GM18511 (cell line): ENCODE measurements at regions not wholly inside any gene's neighbourhood (a gene's known extent, or its start where the extent isn't known, plus 50 kb on each side); places are given as distances from the start of the nearest gene placed in this dataset.
A peak's percentile ranks its signal among the peaks of the same experiment; 100 is the strongest.

Experiments used
- ATAC-seq: cut with Tn5 transposase; IDR thresholded peaks from one replicate; pipeline ENCODE4 v1.9.1; 2021; ENCODE audit warnings: mild to moderate bottlenecking, moderate library complexity; ENCODE audit not compliant: unreplicated experiment

DNA sequence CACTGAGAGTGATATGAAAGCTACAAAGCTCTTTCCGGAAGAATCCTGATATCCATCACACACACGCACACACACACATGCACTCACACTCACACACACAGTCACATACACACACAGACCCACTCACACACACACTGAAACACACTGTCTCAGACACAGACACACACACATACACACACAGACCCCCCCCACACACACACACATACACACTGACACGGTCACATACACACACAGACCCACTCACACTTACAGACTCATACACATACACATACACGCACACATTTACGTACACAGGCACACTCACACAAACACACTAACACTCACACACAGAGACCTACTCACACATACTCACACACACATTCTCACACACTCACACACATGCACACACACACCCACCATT is 58.6 kb downstream of the LIG4 start:
- ATAC-seq = no peak

DNA sequence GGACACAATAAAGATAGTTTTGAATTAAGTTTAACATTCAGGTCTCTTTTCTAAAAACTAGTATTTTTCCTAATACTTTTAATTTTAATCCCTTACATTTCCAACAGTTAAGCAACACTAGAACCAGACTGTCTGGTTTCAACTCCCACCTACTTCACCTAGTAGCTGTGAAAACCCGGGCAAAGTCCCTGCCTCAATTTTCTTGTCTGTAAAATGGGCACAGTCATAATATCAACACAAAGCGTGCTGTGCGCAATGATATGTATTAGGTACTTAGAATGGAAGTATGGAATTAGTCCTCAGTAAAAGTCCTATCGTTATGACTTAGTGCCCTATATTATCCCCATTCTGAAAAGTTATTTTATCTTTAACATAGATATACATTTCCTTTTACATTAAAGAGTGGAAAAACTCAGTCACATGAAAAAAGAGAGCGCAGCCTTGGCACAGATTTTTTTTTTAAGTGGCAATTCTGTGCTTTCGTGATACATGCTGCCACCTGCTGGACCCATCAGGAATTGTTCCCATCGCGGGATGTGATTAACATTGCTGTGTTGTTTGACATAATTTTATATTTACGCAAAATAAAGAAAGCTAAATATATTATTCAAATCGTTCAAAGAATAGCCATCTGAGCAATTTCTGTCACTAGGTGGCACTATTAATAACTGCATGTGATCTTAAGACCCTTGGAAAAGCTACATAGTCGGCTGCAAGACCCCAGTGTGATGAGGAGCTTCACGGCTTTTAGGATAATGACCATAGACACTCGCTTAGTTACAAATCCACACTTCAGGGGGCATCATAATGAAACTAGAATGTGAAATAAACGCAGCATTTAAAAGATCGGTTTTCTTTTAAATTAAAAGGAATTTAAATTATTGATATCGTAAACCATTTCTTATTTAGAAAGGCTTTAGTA is 59.9 kb downstream of the LIG4 start:
- peak; percentile 76 for ATAC-seq

DNA sequence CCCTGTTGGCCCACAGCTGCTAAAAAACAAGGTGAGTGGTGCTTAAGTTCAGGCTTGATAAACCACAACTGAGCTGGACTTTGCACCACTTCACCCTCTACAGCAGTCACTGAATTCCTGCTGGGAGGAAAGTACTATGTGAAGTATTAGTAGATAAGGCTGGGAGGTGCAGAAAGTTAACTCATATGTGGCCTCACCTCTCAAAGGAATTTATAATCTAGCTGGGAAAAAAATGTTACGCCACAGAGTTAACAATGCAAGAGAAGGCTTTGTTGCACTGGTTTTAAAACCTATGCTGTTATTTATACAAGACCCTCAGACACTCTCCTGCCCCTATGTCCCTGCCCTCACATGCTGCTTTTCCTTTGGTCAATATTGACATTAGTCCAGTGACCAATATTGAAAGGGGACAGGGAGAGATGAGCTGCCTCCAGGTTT is 60.9 kb downstream of the LIG4 start:
- ATAC-seq = no peak

DNA sequence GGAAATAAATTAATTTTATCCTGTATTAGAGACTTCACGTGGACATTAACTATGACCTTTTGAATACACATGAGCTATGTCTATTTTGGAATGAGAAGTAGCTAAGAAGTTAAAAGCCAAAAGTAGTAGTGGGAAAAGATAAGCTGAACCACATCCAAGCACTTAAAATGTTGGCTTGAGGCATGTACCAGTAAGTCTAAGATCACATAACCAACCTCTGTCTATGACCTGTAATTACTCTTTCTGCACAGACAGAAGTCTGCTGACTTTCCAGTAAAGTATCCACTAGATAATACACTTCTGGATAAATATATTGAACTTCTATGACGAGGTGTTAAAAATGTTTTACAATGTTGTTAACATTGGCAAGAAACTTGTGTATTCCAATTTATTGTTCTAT is 68.7 kb downstream of the LIG4 start:
- ATAC-seq = no peak

DNA sequence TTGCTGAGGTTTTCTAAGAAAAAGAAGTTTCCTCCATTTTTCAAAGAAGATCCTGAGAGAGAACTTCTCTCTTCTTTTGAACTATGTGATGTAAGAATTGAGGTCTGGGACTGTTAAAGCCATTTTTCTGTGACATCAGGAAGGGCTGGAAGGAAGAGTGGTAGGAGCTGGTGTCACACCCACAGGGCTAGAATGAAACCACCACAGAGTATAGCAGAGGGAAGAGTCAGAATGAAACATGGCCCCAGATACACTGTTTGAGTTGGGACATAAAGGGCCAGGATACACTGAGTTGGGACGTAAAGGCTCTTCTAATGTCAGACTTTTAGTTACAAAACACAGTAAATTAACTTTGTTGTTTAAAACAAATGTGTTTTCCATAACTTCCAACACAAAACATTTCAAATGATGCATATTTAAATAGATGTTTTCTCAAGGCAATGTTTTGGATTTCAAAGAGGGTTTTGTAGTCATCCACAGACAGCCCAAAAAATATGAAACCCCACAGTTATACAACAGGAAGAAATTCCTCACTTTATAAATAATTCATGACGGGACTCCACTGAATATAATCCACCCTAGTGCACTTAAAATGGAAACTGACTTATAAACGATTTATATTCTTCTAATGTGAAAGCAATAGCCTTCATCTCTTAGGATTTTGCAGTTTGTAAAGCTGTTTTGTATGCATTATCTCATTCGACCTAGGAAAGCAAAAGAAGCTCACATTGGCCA is 72.5 kb downstream of the LIG4 start:
- no peak for ATAC-seq

DNA sequence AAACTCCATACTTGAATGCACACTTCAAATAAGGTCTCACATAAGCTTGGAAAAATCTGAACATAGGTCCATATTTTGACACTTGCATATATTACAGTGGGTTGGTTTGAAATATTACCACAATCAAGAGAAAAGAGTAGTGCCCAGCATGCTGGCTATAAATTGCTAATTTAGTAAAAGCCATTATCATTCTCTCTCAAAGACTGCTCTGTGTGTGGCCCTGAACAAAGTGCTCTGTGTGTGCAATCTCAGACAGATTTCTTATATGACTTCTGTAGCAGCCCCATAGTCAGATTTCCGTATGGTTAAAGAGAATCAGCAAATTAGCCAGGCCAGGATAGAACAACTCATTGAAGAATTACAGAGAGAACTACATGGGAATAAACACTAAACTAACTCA is 78.2 kb downstream of the LIG4 start:
- no peak for ATAC-seq

DNA sequence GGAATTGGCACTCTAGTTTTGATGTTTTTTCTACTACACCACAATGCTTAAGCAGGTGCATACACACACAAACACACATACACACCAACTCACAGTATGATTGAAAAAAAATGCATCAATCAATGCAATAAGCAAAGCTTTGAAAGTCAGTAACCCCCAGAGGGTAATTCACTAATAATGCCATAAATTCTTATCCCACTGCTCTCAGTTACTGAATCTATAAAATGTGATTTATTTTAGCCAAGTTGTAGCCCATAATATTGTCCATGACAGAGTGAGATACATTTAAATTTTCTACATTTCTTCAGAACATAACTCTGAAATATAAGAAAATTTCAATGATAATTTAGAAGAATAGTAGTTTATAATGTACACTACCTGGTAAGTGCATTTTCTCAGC is 87.9 kb downstream of the LIG4 start:
- no peak for ATAC-seq

DNA sequence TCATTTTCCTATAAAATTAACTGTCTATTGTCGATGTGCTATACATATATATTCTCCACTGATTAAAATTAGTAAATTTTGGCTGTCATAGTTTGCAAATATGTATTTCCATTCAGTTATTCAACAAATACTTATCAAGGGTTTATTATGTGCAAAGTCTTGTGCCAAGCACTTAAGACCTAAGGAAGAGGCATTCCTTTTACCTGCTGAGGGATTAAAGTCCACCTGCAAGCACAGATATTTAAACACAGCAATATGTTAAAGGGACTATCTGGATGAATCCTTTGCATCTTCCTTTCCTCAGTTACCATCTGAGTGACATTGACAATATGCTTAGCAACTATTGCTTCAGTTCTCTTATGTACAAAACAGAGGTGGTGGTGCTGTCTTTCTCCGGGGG is 89.3 kb downstream of the LIG4 start:
- no peak for ATAC-seq

DNA sequence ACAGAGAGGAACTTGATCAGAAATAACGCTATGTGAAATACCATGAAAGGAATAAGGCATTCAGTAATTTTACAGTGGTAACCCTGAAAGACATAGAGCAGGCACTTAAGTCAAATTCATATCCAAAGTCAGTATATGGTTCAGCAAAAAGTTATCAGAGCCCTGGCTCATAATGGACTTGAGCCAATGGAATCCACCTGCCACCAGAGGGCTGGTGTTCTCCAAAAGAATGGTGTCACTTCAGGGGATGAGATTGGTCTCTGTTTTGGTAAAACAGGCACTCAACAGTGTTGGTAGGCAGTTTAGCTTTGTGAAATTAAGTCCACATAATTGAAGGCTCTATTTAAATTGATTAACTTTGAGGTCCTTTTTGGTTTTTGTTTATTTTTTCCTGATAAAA is 93.9 kb downstream of the LIG4 start:
- no peak for ATAC-seq

DNA sequence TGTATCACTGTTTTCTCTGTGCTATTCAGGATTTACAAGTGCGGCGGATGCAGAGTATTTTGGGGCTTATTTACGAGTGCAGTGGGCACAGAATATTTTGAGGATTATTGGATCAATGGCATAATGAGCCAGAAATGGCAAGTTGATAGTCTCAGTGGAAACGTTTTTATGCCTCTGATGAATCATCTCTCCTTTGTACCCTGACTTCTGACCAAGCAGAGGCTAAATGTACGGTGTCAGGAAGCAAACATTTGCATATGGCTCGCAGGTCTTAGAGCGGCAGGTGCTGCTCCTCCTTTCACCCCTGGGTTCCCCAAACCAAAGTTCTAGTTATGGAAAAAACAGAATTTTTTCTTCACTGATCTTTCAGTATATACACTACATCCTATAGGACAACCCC is 94.5 kb downstream of the LIG4 start:
- no peak for ATAC-seq

DNA sequence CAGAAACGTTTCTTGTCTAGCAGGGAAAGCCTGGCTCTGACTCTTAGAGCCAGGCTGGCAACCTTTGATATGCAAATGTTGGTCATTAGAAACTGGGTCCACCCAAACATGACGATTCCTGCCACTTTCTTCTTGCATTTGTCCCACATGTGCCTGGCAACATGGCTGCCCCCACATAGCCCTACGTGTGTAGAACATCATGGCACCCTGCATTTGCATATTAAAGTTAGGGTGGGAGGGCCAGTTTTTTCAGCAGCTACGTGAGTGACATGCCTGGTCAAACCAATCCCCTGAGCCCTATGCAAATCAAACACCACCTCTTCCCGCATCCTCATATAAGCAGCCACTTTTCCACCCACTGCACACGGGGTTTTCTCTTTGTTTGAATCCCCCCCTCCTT is 95.0 kb downstream of the LIG4 start:
- no peak for ATAC-seq

DNA sequence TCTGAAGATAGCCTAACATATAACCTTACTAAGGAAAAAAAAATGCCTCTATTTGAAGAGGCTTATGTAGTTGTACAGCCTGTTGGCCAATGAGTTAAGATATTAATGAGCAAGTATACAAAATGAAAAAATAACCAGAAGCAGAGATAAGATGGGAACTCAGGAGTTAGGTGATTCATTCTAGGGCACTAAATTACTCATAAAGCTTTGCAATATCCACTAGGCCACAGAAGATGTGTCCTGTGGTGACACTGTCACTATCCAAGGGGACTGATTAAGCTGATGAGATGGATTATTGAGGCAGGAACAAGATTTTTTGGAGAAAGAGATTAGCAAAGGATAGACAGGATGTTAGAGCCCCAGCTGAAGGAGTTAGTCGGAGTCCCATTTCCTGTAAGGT is 99.6 kb downstream of the LIG4 start:
- no peak for ATAC-seq

DNA sequence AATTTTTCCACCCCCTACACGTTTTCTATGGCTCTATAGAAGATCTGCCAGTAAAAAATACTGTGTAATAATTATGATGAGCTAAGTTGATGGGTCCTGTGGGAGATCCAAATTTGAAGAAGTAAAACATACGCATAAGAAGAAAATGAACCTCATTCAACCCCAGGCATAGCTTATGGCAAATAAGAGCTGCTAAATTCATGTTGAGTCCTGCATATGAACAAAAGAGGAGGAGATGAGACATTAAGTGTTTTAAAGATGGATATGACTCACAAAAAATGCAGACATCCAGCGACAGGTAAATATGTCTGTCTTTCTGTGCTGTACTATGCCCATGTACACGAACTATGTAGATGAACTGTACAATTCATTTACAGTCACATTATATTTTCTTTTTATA is 101.9 kb downstream of the LIG4 start:
- no peak for ATAC-seq

DNA sequence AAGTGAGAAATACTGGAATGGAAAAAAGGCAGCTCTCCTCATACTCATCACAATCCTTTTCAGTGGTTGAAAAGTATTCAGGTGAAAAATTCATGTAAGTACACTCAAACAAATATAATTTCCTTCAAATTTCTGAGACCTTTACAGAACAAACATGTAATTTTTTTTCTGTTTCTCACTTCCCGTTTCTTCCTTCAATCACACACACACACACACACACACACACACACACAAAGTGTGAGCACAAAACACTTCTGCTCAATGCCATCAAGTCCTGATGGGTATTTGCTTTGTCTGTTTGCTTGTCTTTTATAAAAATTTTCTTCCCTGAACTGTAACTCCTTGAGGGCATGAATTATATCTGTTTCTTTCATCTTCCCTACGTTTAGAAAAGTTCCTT is 110.6 kb downstream of the LIG4 start:
- ATAC-seq = no peak

DNA sequence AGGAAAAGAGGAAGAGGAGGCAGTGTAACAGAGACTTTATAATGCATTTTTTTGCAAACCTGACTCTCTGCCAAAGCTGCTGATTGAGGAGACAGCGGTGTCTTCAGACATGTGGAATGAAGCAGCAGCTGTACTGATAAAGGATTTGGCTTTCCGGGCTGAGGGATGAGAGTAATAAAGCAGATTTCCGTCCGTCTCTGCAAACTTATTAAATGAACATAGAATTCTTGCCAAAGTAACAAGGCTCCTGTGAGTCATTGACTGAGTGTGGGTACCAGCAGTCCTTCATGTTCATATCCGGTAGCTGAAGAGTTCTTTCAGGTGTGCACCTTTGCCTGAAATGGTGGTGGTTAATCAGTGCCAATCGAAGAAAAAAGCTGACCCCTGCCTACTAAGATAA is 112.6 kb downstream of the LIG4 start:
- no peak for ATAC-seq

DNA sequence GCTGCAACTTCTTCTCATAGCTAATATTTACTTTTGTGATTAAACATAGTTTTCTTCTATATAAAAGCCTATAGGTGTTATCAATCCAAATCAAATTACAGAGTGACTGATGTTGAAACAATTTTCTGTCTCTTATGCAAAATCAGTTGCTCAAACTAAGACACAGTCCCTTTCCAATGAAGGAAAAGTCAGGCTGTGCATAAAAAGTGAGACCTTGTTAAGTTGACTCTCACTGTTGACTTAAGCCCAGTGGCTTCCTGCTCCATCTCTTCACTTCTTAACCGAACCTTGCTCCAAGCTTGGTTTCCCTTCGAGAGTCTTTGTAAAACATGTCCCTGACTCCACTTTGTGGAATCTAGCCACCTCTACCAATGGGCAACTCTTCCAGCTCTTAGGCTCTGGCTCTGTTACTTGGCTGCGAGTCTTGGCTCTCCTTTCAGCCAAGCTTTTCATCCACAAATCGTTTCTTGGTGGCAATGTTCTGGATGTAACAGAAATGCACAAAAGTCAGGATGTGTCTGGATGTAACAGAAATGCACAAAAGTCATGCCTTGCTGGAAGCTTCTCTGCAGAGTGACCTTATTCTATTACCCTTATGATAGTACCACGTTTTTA is 118.9 kb downstream of the LIG4 start:
- no peak for ATAC-seq

DNA sequence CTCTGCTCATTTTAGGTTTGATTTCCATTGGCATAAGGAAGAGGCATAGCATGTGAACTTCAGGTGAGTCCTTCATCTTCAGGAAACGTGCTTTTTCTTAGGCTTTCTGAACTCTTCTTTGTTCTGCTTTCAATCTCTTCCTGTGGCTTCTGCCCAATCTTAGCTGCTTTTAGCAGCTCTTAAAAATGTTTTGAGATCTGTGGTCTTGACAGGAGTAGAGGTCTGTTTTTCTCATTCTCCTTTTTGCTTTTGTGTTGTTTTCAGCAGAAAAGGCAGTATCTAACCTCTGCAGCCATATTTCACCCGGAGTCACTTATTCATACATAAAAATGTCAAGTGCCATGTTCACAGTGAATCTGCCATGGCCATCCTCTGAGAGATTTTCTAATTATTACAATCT is 120.3 kb downstream of the LIG4 start:
- ATAC-seq = no peak

DNA sequence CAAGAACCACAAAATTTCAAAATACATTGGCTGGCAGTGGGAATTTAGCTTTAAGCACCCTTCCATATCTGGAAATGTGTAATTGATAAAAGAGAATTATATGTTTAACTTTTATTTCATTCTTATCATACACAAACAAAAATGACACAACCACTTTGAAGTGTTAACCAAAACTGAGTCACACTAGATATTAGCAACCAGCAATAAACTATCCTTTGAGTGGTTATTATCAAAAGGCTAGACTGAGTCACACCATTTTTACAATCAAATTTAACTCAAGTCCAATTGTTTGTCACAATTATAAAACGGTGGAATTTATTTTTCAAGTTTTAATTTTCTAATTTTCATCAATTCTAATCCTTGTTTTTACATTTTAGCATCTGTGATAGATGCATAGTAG is 121.7 kb downstream of the LIG4 start:
- ATAC-seq = no peak

DNA sequence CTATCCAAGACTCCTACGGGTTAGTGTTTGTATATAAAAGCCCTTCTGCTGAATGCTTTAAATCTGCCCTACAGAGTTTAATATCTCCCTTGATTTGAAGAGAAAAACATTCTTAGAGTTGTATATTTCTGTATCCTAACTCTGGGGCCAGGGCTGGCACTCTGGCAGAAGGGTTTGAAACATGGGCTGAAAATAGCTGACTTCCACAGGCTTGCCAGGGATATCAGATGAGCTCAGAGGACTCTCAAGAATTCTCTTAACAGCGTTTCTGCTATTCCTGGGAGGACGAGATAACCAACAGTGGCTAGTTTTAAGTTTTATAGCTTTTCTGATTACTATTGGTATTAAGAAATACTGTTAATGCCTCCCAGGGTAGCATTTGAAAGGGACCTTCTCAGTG is 127.5 kb downstream of the LIG4 start:
- ATAC-seq = no peak

DNA sequence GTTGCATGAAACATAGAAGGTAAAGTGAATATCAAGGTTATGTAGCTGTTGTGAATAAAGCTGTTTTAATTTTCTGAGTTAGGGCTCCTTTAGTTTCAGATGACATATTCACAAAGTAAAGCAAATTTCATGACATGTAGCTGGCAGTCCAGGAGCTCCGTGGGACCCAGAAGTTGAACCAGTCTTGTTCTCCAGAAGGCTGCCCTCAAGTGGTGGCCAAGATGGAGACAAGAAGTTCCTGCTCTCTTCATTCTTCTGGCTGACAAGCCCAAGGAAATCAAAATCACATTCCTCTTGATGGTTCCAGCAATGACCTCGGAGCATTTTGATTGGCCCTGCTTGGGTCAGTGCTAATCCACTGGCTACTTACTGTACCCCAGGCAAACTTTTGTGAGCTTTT is 128.7 kb downstream of the LIG4 start:
- ATAC-seq = peak; percentile 50

DNA sequence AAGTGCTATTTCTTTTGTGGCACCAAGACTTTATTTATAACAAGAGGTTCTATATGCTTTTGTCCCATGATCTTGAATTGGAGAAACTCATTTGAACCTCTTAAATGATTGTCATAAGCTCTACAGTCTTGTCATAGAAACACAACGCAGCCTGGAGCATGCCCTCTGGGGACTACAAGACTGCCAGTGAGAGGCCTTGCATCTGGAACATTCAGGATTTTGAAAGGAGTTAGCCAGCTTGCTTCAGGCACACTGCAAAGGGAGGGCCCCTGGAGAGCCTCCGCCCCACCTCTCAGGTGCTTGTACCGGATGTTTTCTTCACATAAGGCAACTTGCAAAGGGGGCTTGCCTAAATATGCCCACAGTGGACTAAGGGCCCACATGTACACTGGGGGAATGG is 130.5 kb downstream of the LIG4 start:
- ATAC-seq = no peak

DNA sequence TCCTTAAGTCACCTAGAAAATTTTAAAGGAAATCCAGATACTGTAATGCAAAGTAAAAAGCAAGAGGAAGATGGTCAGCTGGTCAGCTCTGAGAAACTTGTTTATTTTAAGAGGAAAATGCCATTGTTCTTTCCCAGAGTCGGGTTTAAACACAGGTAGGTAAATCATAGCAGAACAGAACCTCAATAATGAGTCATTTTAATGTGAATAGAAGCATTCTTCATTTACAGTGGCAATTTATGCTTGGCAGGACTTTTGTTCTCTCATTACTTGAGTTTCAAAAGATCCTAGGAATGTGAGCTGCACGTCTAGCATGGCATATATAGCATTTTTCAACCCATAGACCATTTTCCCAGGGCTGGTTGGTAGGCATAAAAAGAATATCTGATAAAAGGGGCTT is 132.3 kb downstream of the LIG4 start:
- ATAC-seq = no peak
